WTC11 (cell line): ENCODE measurements at regions not wholly inside any gene's neighbourhood (a gene's known extent, or its start where the extent isn't known, plus 50 kb on each side); places are given as distances from the start of the nearest gene placed in this dataset.

Experiments
- ATF6 ChIP-seq: sonication (generic); formaldehyde crosslinking; IDR thresholded peaks from 2 replicates; pipeline ENCODE4 v1.8.1; 2023; ENCODE audit warnings: mild to moderate bottlenecking, missing genetic modification reagents
- CTCF ChIP-seq: fragments of 200-600 bp; IDR thresholded peaks from 2 replicates; pipeline ENCODE4 v1.8.0; 2022; ENCODE audit warnings: antibody characterized with exemption
- ESRRA ChIP-seq: sonication (generic); formaldehyde crosslinking; IDR thresholded peaks from 2 replicates; pipeline ENCODE4 v1.8.1; 2022; ENCODE audit warnings: mild to moderate bottlenecking, missing genetic modification reagents, borderline replicate concordance
- JUN ChIP-seq: sonication (generic); formaldehyde crosslinking; IDR thresholded peaks from 2 replicates; pipeline ENCODE4 v1.8.0; 2023; ENCODE audit warnings: mild to moderate bottlenecking, missing genetic modification reagents
- MAX ChIP-seq: sonication (generic); formaldehyde crosslinking; IDR thresholded peaks from 2 replicates; pipeline ENCODE4 v1.8.0; 2022; ENCODE audit warnings: mild to moderate bottlenecking, missing genetic modification reagents
- MXD4 ChIP-seq: fragments of 250-450 bp; sonication (Bioruptor Pico); IDR thresholded peaks from 2 replicates; pipeline ENCODE4 v1.8.0; 2021; ENCODE audit warnings: mild to moderate bottlenecking, moderate library complexity, borderline replicate concordance
- PRRX2 ChIP-seq: fragments of 250-450 bp; sonication (Bioruptor Pico); IDR thresholded peaks from 2 replicates; pipeline ENCODE4 v1.8.0; 2021; ENCODE audit warnings: mild to moderate bottlenecking
- STAT6 ChIP-seq: sonication (generic); formaldehyde crosslinking; conservative IDR thresholded peaks from 2 replicates; pipeline ENCODE4 v1.8.1; 2023; ENCODE audit warnings: mild to moderate bottlenecking, low read depth, missing genetic modification reagents, moderate library complexity
- ZNF121 ChIP-seq: sonication (generic); formaldehyde crosslinking; IDR thresholded peaks from 2 replicates; pipeline ENCODE4 v1.8.0; 2023; ENCODE audit warnings: missing genetic modification reagents

GRCh38 chr6:49225471-49225870, 237.6 kb downstream of the MMUT start:
- TF ChIP-seq STAT6 (CRISPR knock-in tag) (no peak), CTCF (no peak), MAX (CRISPR knock-in tag) (no peak), ESRRA (CRISPR knock-in tag) (no peak), JUN (no peak), ATF6 (CRISPR knock-in tag) (no peak), ZNF121 (no peak), PRRX2 (no peak), MXD4 (CRISPR knock-in tag) (no peak)
